HPDE6-E6E7 (cell line): ENCODE measurements at regions not wholly inside any gene's neighbourhood (a gene's known extent, or its start where the extent isn't known, plus 50 kb on each side); places are given as distances from the start of the nearest gene placed in this dataset.

Experiments
- DNase-seq: peaks from one replicate; pipeline ENCODE4 v3.0.0; 2011; ENCODE audit warnings: missing footprints; ENCODE audit errors: extremely low spot score

DNA sequence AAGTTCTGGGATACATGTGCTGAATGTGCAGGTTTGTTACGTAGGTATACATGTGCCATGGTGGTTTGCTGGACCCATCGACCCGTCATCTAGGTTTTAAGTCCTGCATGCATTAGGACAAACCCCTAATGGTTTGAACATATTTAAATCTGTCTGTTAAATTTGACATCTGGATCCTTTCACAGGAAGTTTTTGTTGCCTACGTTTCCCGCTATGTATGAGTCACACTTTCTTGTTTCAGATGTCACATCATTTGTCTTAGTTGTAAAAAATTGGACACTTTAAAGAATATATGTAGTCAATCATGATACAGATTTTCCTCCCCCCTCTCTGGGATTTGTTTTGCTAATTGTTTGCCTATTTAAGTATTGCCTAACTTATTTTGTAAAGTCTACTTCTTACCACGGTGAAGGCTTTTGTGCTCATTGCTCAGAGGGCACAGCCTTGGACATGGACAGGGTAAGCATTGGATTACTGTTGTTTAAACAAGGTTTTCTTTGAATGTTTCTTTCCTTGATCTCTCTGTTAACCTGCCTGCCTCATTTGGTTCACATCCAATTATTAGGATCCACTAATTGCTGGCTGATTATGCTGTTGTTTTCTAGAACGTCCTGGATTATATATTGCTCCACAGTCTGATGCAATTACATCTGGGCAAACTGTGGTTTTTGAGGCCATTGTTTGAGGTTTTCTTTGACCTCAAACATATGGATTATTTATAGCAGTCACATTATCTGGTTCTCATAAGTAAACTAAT lies 1441.4 kb downstream of the AACS start:
- no peak for DNase-seq

GRCh38 chr12:126507231-126507630 lies 1442.0 kb downstream of the AACS start:
- no peak for DNase-seq

DNA sequence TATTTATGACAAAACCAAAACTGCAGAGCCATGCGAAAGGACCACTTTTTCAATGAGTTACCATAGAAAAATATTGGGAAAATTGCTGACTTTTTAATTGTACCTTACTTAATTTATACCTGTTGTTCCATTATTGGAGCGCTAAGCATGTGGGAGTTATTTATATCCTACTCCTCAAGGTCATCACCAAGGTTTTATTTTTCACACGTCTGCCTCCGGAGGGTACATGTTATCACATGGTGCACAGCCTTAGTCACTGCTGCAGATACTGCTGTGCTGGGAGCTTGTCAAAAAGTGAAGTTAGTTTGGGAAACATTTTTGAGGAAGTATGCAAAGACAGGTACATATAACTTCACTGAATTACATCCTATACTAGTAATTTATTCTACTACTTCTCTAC lies 1444.3 kb downstream of the AACS start:
- no peak for DNase-seq

- DNase-seq = no peak
These were observed 1445.4 kb downstream of the AACS start for GRCh38 chr12:126510630-126511029.

DNA sequence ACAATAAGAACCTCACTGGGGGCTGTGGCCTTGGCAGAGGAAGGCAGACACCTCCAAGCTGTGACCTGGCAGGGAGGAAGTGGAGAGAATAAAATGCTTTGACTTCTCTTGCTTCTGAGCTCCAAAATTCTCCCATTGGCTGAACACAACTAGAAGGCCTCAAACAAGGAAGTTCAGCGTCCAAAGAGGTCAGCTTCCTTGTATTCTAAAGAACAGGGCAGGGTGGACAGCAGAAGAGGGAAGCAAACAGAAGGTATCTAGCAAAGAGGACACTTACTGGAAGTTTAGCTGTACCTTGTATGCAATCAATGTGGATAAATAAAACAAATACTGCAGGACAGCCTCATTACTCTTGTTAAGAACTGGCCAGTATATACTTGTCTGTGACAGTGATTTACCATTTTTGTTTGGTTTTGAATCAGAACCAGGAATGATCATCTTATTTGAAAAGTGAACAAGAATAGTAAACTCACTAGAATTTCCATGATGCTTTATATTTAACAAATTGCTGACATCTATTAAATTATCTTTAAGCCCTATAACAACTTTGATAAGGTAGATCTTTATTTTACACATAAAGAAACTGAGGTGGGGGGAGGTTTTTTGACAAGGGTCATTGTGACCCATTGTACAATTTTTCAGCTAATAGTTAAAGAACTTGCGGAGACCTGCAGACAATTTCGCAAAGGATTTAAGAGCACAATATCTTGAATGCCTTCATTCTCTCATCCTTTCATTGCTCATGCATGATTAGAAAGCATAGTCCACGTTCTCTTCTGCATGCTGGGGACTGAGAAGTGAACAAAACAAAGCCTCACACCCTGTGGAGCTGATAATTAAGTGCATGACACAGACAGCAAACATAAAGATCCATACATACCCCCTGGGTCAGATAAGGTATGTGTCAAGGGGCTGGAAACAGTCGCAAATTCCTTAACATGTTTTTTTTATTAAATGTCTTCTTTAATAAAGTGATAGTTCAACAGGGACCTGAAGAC lies 1448.0 kb downstream of the AACS start:
- DNase-seq = no peak

- DNase-seq = no peak
These were observed 1453.5 kb downstream of the AACS start for GRCh38 chr12:126518596-126519200.

- no peak for DNase-seq
These were observed 1454.6 kb downstream of the AACS start for GRCh38 chr12:126519833-126520232.

DNA sequence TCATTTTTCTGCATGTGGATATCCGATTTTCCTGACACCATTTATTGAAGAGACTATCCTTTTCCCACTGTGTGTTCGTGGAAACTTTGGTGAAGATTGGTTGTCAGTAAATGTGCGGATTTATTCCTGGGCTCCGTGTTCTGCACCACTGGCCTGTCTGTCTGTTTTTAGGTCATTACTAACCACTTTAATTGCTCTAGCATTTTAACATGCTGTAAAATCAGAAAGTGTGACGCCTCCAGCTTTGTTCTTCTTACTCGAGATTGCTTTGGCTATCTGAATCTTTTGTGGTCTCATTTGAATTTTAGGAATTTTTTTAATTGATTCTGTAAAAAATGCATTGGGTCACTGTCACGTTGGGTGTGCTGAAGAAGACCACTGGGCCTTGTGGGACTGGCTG lies 1458.7 kb downstream of the AACS start:
- DNase-seq = no peak

DNA sequence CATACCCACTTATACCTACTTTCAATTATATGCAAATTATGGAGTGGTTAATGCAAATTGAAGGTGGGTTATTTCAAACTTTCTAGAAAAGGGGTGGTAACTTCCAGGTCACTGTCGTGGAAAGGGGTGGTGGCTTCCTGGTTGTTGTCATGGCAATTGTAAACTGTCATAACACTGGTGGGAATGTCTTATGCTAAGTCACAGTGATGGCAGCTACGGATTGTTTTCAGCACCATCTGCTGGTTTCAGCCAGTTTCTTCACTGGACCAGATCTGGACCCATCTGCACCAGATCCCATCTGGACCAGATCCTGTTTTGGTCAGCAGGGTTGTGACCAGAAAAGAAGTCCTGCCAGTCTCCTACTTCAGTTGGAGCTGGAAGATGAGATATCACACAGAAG lies 1469.3 kb downstream of the AACS start:
- DNase-seq = no peak

GRCh38 chr12:126534942-126535341 lies 1469.7 kb downstream of the AACS start:
- no peak for DNase-seq

DNA sequence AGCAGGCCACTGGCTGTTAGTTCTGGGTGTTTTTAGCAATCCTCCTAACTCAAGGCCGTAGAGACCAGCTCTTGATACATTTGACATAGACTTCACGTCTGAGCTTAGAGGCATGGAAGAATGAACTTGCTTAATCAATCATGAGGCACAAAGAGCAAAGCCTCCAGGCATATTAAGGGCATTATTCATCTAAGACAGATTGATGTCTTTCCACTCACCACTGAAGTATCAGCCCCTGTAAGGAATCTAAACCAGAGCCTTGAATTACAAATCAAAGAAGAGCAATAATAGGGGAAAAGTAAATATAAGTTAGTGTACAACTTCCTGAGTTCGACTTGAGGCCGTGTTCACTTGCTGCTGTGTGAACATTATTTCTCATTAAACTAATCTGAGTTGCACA lies 1470.7 kb downstream of the AACS start:
- no peak for DNase-seq

DNA sequence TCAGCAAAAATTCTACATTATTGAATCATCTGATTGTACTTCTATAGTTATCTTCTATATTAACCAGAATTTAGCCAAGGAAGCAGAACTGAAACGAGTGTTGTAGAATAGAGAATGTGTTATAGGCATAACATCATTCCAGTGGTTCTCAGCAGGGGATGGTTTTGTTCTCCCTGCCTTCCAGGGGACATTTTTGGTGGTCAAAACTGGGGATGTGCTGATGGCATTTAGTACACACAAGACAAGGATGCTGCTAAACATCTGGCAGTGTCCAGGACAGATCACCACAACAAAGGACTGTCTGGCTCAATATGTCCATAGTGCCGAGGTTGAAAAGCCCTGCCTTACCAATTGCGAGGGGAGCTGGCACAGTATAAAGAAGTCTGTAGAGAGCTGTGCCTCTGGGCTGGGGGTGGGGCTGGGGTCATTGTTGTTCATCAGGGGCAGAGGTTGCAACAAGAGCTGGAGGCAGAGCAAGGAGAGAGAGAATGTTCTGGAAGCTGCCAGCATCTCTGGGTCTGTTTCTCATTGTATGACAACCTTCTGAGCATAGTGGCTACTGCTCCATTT lies 1472.8 kb downstream of the AACS start:
- DNase-seq = no peak

GRCh38 chr12:126538888-126539287 lies 1473.7 kb downstream of the AACS start:
- no peak for DNase-seq

DNA sequence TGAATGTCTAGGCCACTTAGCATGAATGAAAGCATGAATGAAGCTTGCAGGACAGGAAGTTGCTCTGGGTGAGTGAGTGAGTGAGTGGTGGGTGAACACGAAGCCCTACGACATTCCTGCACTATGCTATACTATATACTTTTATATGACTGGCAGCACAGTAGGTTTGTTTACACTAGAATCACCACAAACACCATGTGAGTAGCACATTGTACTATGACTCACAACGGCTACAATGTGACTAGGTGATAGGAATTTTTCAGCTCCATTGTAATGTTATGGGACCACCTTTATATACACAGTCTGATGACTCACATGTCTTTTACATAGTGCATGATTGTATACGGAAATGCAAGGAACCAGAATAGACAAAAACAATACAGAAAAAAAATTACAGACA lies 1480.2 kb downstream of the AACS start:
- DNase-seq = no peak

DNA sequence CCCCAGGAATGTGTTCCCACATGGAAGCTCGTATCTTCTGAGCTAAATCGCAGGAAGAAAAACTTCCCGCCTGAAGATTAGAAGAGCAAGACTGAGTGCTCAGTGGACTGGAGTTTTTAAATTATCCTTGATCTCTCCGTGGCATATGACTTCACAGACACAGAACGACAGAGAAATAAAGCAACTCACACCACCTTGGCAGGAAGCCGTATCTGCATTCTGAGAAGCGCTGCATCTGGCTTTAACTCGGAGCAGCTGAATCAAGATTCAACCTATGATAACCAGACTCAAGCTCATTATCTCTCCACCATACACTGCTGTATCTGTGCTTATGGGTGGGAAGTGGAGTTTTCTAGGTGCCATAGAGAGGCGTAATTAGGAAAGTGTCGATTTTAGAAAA lies 1482.7 kb downstream of the AACS start:
- DNase-seq = no peak

- no peak for DNase-seq
These were observed 1486.6 kb downstream of the AACS start for GRCh38 chr12:126551869-126552268.

DNA sequence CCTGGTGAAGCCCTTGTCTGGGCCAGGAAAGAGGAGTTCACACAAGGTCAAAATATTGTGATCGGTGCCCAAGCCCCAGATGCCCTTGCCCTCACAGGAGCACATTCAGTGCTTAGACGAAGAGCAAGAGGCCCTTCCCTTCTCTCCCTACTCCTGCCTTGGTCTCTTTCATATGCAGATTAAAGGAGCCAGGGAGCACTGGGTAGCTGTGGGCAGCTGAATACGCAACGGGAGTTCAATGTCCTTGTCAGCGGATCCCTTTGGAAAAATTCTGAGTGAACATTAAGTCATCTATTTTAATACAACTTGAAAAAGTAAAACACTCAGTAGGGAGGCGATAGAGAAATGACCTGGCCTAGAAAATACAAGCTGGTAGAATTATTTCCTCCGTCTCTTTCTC lies 1489.4 kb downstream of the AACS start:
- no peak for DNase-seq

DNA sequence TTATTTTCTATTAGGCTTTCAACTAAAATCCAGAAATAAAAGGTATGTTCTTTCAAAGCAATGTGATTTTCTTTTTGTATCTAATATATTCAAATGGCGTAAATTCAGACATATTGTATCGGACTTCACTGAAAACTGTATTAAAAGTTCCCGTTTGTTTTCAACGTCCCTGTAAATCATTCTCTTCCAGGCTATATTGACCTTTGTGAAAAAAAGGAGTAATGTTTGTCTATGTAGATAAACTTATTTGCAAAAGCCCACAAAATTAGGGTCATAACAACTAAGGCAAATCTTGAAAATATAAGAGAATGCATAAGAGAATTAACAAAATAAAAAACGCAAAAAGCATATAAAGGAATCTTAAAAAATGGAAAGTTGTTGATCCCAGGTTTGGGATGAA lies 1492.4 kb downstream of the AACS start:
- DNase-seq = no peak

GRCh38 chr12:126558219-126558618 lies 1493.0 kb downstream of the AACS start:
- no peak for DNase-seq

- no peak for DNase-seq
These were observed 1493.6 kb downstream of the AACS start for GRCh38 chr12:126558810-126559209.

- DNase-seq = no peak
These were observed 1501.8 kb downstream of the AACS start for GRCh38 chr12:126567016-126567415.

- DNase-seq = no peak
These were observed 1504.5 kb downstream of the AACS start for GRCh38 chr12:126569706-126570105.
